CD4-positive, alpha-beta T cell treated with Interleukin-10 for 1 hour (primary cell): ENCODE measurements at regions not wholly inside any gene's neighbourhood (a gene's known extent, or its start where the extent isn't known, plus 50 kb on each side); places are given as distances from the start of the nearest gene placed in this dataset.

Source experiments
- DNase-seq: peaks from one replicate; pipeline ENCODE4 v3.0.0-alpha.2; 2020

GRCh38 chr9:135196474-135196873 lies 109.0 kb downstream of the OLFM1 start:
- no peak for DNase-seq

GRCh38 chr9:135198144-135198543 lies 110.7 kb downstream of the OLFM1 start:
- no peak for DNase-seq

GRCh38 chr9:135198586-135199285 lies 111.3 kb downstream of the OLFM1 start:
- DNase-seq: no peak

GRCh38 chr9:135199489-135199888 lies 112.0 kb downstream of the OLFM1 start:
- no peak for DNase-seq

GRCh38 chr9:135201711-135202110 lies 114.2 kb downstream of the OLFM1 start:
- DNase-seq: no peak

- no peak for DNase-seq
Measured at GRCh38 chr9:135204177-135204576, 116.7 kb downstream of the OLFM1 start.

- DNase-seq: no peak
Measured at GRCh38 chr9:135209136-135209535, 121.7 kb downstream of the OLFM1 start.

- DNase-seq: no peak
Measured at GRCh38 chr9:135209852-135210251, 122.4 kb downstream of the OLFM1 start.

GRCh38 chr9:135210676-135211523 lies 123.4 kb downstream of the OLFM1 start:
- DNase-seq: no peak

- DNase-seq: no peak
Measured at GRCh38 chr9:135211524-135211890, 124.0 kb downstream of the OLFM1 start.

- no peak for DNase-seq
Measured at GRCh38 chr9:135212961-135213360, 125.5 kb downstream of the OLFM1 start.

GRCh38 chr9:135213566-135213965 lies 126.1 kb downstream of the OLFM1 start:
- no peak for DNase-seq

GRCh38 chr9:135214054-135214640 lies 126.7 kb downstream of the OLFM1 start:
- DNase-seq: no peak

GRCh38 chr9:135214706-135215105 lies 127.2 kb downstream of the OLFM1 start:
- no peak for DNase-seq

GRCh38 chr9:135215571-135216161 lies 128.2 kb downstream of the OLFM1 start:
- DNase-seq: no peak

- DNase-seq: no peak
Measured at GRCh38 chr9:135216236-135216635, 128.8 kb downstream of the OLFM1 start.

GRCh38 chr9:135216791-135217441 lies 129.4 kb downstream of the OLFM1 start:
- no peak for DNase-seq

GRCh38 chr9:135217836-135218235 lies 130.4 kb downstream of the OLFM1 start:
- no peak for DNase-seq

GRCh38 chr9:135218331-135219225 lies 131.1 kb downstream of the OLFM1 start:
- no peak for DNase-seq

GRCh38 chr9:135219676-135220600 lies 132.5 kb downstream of the OLFM1 start:
- no peak for DNase-seq
